Stomach (tissue), 8 donors: ENCODE measurements at regions not wholly inside any gene's neighbourhood (a gene's known extent, or its start where the extent isn't known, plus 50 kb on each side); places are given as distances from the start of the nearest gene placed in this dataset.
A peak's percentile ranks its signal among the peaks of the same experiment; 100 is the strongest.

Experiments used
- DNase-seq, 2 donors: peaks; one replicate each; pipeline versions ENCODE4 v3.0.0 to v3.0.0-alpha.2; 2013 to 2019
- H3K27ac ChIP-seq, 5 donors: fragments of 200-600 bp in 4 of 5; sonication (generic) in 4 of 5; one replicate each; pipeline ENCODE4 v1.5.1; 2013 to 2019; ENCODE audit warnings: mild to moderate bottlenecking in 1 of 5, moderate library complexity in 1 of 5
- H3K27me3 ChIP-seq, 3 donors: fragments of 200-600 bp; sonication (generic); one replicate each; pipeline ENCODE4 v1.5.1; 2017 to 2019; ENCODE audit warnings: mixed run types in 1 of 3
- H3K36me3 ChIP-seq, 4 donors: fragments of 200-600 bp; sonication (generic); 1 replicate in 3 of 4; 2 replicates in 1 of 4; pipeline ENCODE4 v1.5.1; 2016 to 2019
- H3K4me1 ChIP-seq, 4 donors: fragments of 200-600 bp; sonication (generic); one replicate each; pipeline ENCODE4 v1.5.1; 2016 to 2019
- H3K4me3 ChIP-seq, 4 donors: fragments of 200-600 bp; sonication (generic) in 3 of 4; one replicate each; pipeline ENCODE4 v1.5.1; 2016 to 2019; ENCODE audit warnings: mild to moderate bottlenecking in 1 of 4
- H3K9me3 ChIP-seq, 4 donors: fragments of 200-600 bp; sonication (generic); one replicate each; pipeline ENCODE4 v1.5.1; 2016 to 2019
- EP300 ChIP-seq: sonication (generic); formaldehyde crosslinking; IDR thresholded peaks from one replicate; pipeline ENCODE4 v1.6.1; 2017; ENCODE audit warnings: antibody characterized with exemption
- POLR2A ChIP-seq, 4 donors: fragments of 450-650 bp; IDR thresholded peaks; one replicate each; pipeline ENCODE4 v1.6.1; 2016; ENCODE audit warnings: antibody characterized with exemption in 4 of 4, control low read depth in 2 of 4, mild to moderate bottlenecking in 1 of 4, moderate library complexity in 1 of 4
- POLR2AphosphoS5 ChIP-seq, 3 donors: sonication (generic); formaldehyde crosslinking; IDR thresholded peaks; one replicate each; pipeline ENCODE4 v1.6.1; 2016; ENCODE audit warnings: antibody characterized with exemption in 3 of 3
- WGBS, 5 donors: extraction: QIAGEN DNeasy Blood & Tissue Kit in 3 of 5; methylation state at CpG; one replicate each; pipeline versions ENCODE4 v1.1.5 to v1.1.7; 2013 to 2018; 5-methylcytosine and 5-hydroxymethylcytosine counted together
- intact Hi-C: fragments of 100-400 bp; cut with DNase I; formaldehyde crosslinking; loops from one replicate; pipeline ENCODE4 v1.15.1; 2023; ENCODE audit warnings: low total_unique reads
- TF ChIP-seq, protein P1 (sequence below), 7 experiments: fragments of 450-650 bp in 4 of 7; fragments of 200-600 bp in 3 of 7; sonication (generic) in 3 of 7; IDR thresholded peaks; one replicate each; pipeline ENCODE4 v1.5.1; 2016 to 2019; ENCODE audit warnings: antibody characterized with exemption in 7 of 7, control low read depth in 2 of 7, mild to moderate bottlenecking in 1 of 7
- donor health status: healthy with polysubstance abuse.
- donor health status: Bipolar disorder and iron deficiency.
- donor health status: healthy.

GRCh38 chr12:105848286-105848685 lies 290.5 kb downstream of the NUAK1 start:
- intact Hi-C loops: no loop called here
- TF ChIP-seq EP300 (no peak), POLR2A (IDR thresholded peaks at IDR 0.05) (no peak), POLR2AphosphoS5 (IDR thresholded peaks at IDR 0.05) (no peak)
- TF ChIP-seq, protein P1, sequence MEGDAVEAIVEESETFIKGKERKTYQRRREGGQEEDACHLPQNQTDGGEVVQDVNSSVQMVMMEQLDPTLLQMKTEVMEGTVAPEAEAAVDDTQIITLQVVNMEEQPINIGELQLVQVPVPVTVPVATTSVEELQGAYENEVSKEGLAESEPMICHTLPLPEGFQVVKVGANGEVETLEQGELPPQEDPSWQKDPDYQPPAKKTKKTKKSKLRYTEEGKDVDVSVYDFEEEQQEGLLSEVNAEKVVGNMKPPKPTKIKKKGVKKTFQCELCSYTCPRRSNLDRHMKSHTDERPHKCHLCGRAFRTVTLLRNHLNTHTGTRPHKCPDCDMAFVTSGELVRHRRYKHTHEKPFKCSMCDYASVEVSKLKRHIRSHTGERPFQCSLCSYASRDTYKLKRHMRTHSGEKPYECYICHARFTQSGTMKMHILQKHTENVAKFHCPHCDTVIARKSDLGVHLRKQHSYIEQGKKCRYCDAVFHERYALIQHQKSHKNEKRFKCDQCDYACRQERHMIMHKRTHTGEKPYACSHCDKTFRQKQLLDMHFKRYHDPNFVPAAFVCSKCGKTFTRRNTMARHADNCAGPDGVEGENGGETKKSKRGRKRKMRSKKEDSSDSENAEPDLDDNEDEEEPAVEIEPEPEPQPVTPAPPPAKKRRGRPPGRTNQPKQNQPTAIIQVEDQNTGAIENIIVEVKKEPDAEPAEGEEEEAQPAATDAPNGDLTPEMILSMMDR (IDR thresholded peaks at IDR 0.05): no peak
- H3K4me1 ChIP-seq: peaks cover 0 to 8% (median 0%) of the 10 kb centered on the region in 4 donors
- DNase-seq: no peak
- no peaks in the 10 kb centered on the region for H3K27me3 ChIP-seq
- H3K27ac ChIP-seq: no peak overlapping the region
- no peaks in the 10 kb centered on the region for H3K9me3 ChIP-seq
- whole genome bisulfite sequencing, 5 donors: 79 to 93% (median 82%) methylated on average over 2 of the region's 2 CpGs
- no peak overlapping the region for H3K4me3 ChIP-seq
- no peaks in the 10 kb centered on the region for H3K36me3 ChIP-seq

DNA sequence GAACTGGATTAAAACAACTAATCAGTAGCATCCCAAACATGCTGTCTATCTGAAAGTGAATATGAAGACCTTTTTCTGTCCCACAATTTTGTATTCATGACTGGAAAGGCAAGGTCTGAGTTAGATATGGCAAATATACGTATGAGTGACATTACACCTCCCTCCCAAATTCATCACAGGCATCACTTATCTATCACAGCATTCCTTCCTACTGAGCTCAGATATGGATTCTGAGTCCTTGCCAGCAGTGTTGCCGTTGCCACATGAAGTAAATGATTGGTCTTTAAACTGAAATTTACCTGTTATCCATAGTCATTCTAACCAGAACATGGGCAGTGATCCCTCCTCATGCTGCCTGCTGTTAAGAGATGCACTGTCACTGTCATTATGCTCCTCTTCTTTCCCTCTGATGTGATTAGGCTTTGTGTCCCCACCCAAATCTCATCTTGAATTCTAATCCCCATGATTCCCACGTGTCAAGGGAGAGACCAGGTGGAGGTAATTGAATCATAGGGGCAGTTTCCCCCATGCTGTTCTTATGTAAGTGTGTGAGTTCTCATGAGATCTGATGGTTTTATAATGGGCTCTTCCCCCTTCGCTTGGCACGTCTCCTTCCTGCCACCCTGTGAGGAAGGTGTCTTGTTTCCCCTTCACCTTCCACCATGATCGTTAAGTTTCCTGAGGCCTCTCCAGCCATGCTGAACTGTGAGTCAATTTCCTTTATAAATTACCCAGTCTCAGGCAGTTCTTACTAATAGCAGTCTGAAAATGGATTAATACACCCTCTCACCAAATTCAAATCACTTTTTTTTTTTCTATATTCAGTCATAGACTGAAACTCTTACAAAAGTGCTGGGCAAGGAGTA lies 288.4 kb downstream of the NUAK1 start:
- Histone ChIP-seq H3K27me3 (no peaks in the 10 kb centered on the region), H3K36me3 (no peaks in the 10 kb centered on the region), H3K9me3 (no peaks in the 10 kb centered on the region), H3K27ac (no peak overlapping the region), H3K4me3 (no peak overlapping the region), H3K4me1 (no peaks in the 10 kb centered on the region)
- DNase-seq: no peak
- no peak for TF ChIP-seq POLR2AphosphoS5 (IDR thresholded peaks at IDR 0.05)
- TF ChIP-seq, protein P1 (IDR thresholded peaks at IDR 0.05): no peak
- no peak for TF ChIP-seq POLR2A (IDR thresholded peaks at IDR 0.05)
- TF ChIP-seq EP300: no peak
- 65 to 73% (median 66%) methylated on average over 6 of the region's 6 CpGs for WGBS, 5 donors
- intact Hi-C loops: no loop called here

- WGBS, 5 donors: 56 to 69% (median 60%) methylated on average over 7 of the region's 7 CpGs
- H3K27me3 ChIP-seq: no peaks in the 10 kb centered on the region
- DNase-seq: no peak
- TF ChIP-seq EP300 (no peak), POLR2AphosphoS5 (IDR thresholded peaks at IDR 0.05) (no peak), POLR2A (IDR thresholded peaks at IDR 0.05) (no peak)
- TF ChIP-seq, protein P1 (IDR thresholded peaks at IDR 0.05): no peak
- no peak overlapping the region for H3K4me3 ChIP-seq
- no peaks in the 10 kb centered on the region for H3K36me3 ChIP-seq
- H3K9me3 ChIP-seq: no peaks in the 10 kb centered on the region
- H3K27ac ChIP-seq: no peak overlapping the region
- no peaks in the 10 kb centered on the region for H3K4me1 ChIP-seq
- intact Hi-C loops: no loop called here
Measured at GRCh38 chr12:105852496-105852895, 286.3 kb downstream of the NUAK1 start.

GRCh38 chr12:105852951-105853350 lies 285.8 kb downstream of the NUAK1 start:
- no peaks in the 10 kb centered on the region for H3K36me3 ChIP-seq
- no peaks in the 10 kb centered on the region for H3K9me3 ChIP-seq
- no peaks in the 10 kb centered on the region for H3K27me3 ChIP-seq
- intact Hi-C loops: no loop called here
- peak in 1 of 2 donors; percentile 21 for DNase-seq
- no peaks in the 10 kb centered on the region for H3K4me1 ChIP-seq
- no peak for TF ChIP-seq POLR2A (IDR thresholded peaks at IDR 0.05)
- no peak for TF ChIP-seq POLR2AphosphoS5 (IDR thresholded peaks at IDR 0.05)
- no peak for TF ChIP-seq EP300
- TF ChIP-seq, protein P1 (IDR thresholded peaks at IDR 0.05): no peak
- H3K4me3 ChIP-seq: no peak overlapping the region
- no peak overlapping the region for H3K27ac ChIP-seq
- WGBS, 5 donors: 44 to 70% (median 59%) methylated on average over 2 of the region's 2 CpGs
